HUES48 (cell line): ENCODE measurements at regions not wholly inside any gene's neighbourhood (a gene's known extent, or its start where the extent isn't known, plus 50 kb on each side); places are given as distances from the start of the nearest gene placed in this dataset.
"Not testable (repeated sequence)": the region's sequence is repeated elsewhere in the genome, so short reads cannot be mapped to it uniquely, and the experiment has no call there.

Experiments
- H3K27ac ChIP-seq: one replicate; pipeline ENCODE4 v1.7.0; 2013; ENCODE audit warnings: low read depth, low read length, inconsistent platforms
- H3K27me3 ChIP-seq: 2 replicates; pipeline ENCODE4 v1.6.1; 2013; ENCODE audit warnings: mild to moderate bottlenecking, low read length; ENCODE audit not compliant: control insufficient read depth, insufficient read depth
- H3K36me3 ChIP-seq: 2 replicates; pipeline ENCODE4 v1.6.1; 2013; ENCODE audit warnings: low read length; ENCODE audit not compliant: control insufficient read depth, insufficient read depth
- H3K4me1 ChIP-seq: 2 replicates; pipeline ENCODE4 v1.6.1; 2013; ENCODE audit warnings: mild to moderate bottlenecking, low read length; ENCODE audit not compliant: control insufficient read depth, insufficient read depth
- H3K4me3 ChIP-seq: 2 replicates; pipeline ENCODE4 v1.5.1; 2013; ENCODE audit warnings: mild to moderate bottlenecking, low read depth, low read length
- H3K9ac ChIP-seq: 2 replicates; pipeline ENCODE4 v1.6.1; 2013; ENCODE audit warnings: mild to moderate bottlenecking, low read depth, low read length, moderate library complexity
- H3K9me3 ChIP-seq: 2 replicates; pipeline ENCODE4 v1.6.1; 2013; ENCODE audit warnings: low read length; ENCODE audit not compliant: control insufficient read depth, insufficient read depth

- Histone ChIP-seq H3K9me3 (no peaks in the 10 kb centered on the region), H3K4me1 (no peaks in the 10 kb centered on the region), H3K9ac (no peak overlapping the region), H3K4me3 (no peak overlapping the region), H3K27ac (no peak overlapping the region), H3K36me3 (no peaks in the 10 kb centered on the region), H3K27me3 (no peaks in the 10 kb centered on the region)
Measured at GRCh38 chr11:134844838-134845237, 432.8 kb upstream of the B3GAT1 start.

- H3K4me1 ChIP-seq: no peaks in the 10 kb centered on the region
- H3K4me3 ChIP-seq: no peak overlapping the region
- H3K36me3 ChIP-seq: no peaks in the 10 kb centered on the region
- no peak overlapping the region for H3K27ac ChIP-seq
- no peak overlapping the region for H3K9ac ChIP-seq
- H3K27me3 ChIP-seq: no peaks in the 10 kb centered on the region
- H3K9me3 ChIP-seq: no peaks in the 10 kb centered on the region
Measured at GRCh38 chr11:134843735-134844134, 431.7 kb upstream of the B3GAT1 start.

GRCh38 chr11:134843020-134843419, 431.0 kb upstream of the B3GAT1 start:
- Histone ChIP-seq H3K36me3 (no peaks in the 10 kb centered on the region), H3K4me1 (no peaks in the 10 kb centered on the region), H3K9me3 (no peaks in the 10 kb centered on the region), H3K9ac (no peak overlapping the region), H3K4me3 (no peak overlapping the region), H3K27me3 (no peaks in the 10 kb centered on the region), H3K27ac (no peak overlapping the region)

- no peaks in the 10 kb centered on the region for H3K27me3 ChIP-seq
- no peak overlapping the region for H3K27ac ChIP-seq
- H3K4me3 ChIP-seq: no peak overlapping the region
- H3K9ac ChIP-seq: no peak overlapping the region
- no peaks in the 10 kb centered on the region for H3K9me3 ChIP-seq
- no peaks in the 10 kb centered on the region for H3K36me3 ChIP-seq
- H3K4me1 ChIP-seq: no peaks in the 10 kb centered on the region
Measured at GRCh38 chr11:134841972-134842371, 429.9 kb upstream of the B3GAT1 start.

GRCh38 chr11:134841411-134841810, 429.4 kb upstream of the B3GAT1 start:
- Histone ChIP-seq H3K4me1 (no peaks in the 10 kb centered on the region), H3K4me3 (no peak overlapping the region), H3K36me3 (no peaks in the 10 kb centered on the region), H3K27ac (no peak overlapping the region), H3K27me3 (no peaks in the 10 kb centered on the region), H3K9ac (no peak overlapping the region), H3K9me3 (no peaks in the 10 kb centered on the region)

GRCh38 chr11:134840945-134841344, 428.9 kb upstream of the B3GAT1 start:
- no peak overlapping the region for H3K27ac ChIP-seq
- no peaks in the 10 kb centered on the region for H3K36me3 ChIP-seq
- no peak overlapping the region for H3K9ac ChIP-seq
- H3K4me3 ChIP-seq: no peak overlapping the region
- no peaks in the 10 kb centered on the region for H3K9me3 ChIP-seq
- H3K27me3 ChIP-seq: no peaks in the 10 kb centered on the region
- H3K4me1 ChIP-seq: no peaks in the 10 kb centered on the region

- not testable (repeated sequence) for H3K27me3 ChIP-seq, H3K4me3 ChIP-seq, H3K4me1 ChIP-seq, H3K27ac ChIP-seq, H3K36me3 ChIP-seq, H3K9me3 ChIP-seq, H3K9ac ChIP-seq
Measured at GRCh38 chr11:134840165-134840564, 428.1 kb upstream of the B3GAT1 start.

- no peak overlapping the region for H3K9ac ChIP-seq
- no peaks in the 10 kb centered on the region for H3K36me3 ChIP-seq
- H3K9me3 ChIP-seq: no peaks in the 10 kb centered on the region
- no peaks in the 10 kb centered on the region for H3K27me3 ChIP-seq
- H3K4me1 ChIP-seq: no peaks in the 10 kb centered on the region
- no peak overlapping the region for H3K4me3 ChIP-seq
- H3K27ac ChIP-seq: no peak overlapping the region
Measured at GRCh38 chr11:134838708-134839107, 426.7 kb upstream of the B3GAT1 start.

- H3K27ac ChIP-seq: no peak overlapping the region
- H3K9me3 ChIP-seq: no peaks in the 10 kb centered on the region
- H3K9ac ChIP-seq: no peak overlapping the region
- H3K27me3 ChIP-seq: no peaks in the 10 kb centered on the region
- no peaks in the 10 kb centered on the region for H3K36me3 ChIP-seq
- H3K4me3 ChIP-seq: no peak overlapping the region
- no peaks in the 10 kb centered on the region for H3K4me1 ChIP-seq
Measured at GRCh38 chr11:134837887-134838232, 425.8 kb upstream of the B3GAT1 start.

- H3K9ac ChIP-seq: no peak overlapping the region
- no peaks in the 10 kb centered on the region for H3K4me1 ChIP-seq
- no peak overlapping the region for H3K27ac ChIP-seq
- no peaks in the 10 kb centered on the region for H3K9me3 ChIP-seq
- H3K36me3 ChIP-seq: no peaks in the 10 kb centered on the region
- no peak overlapping the region for H3K4me3 ChIP-seq
- H3K27me3 ChIP-seq: no peaks in the 10 kb centered on the region
Measured at GRCh38 chr11:134837166-134837886, 425.3 kb upstream of the B3GAT1 start.

- Histone ChIP-seq H3K4me3 (no peak overlapping the region), H3K27ac (no peak overlapping the region)
Measured at GRCh38 chr11:134836561-134836960, 424.5 kb upstream of the B3GAT1 start.

More at GRCh38 chr11:134836561-134836960, 424.5 kb upstream of the B3GAT1 start:
- Histone ChIP-seq H3K4me1 (no peaks in the 10 kb centered on the region), H3K9me3 (no peaks in the 10 kb centered on the region), H3K36me3 (no peaks in the 10 kb centered on the region), H3K9ac (no peak overlapping the region), H3K27me3 (no peaks in the 10 kb centered on the region)
